ENCODE measurements at regions not wholly inside any gene's neighbourhood (a gene's known extent, or its start where the extent isn't known, plus 50 kb on each side); places are given as distances from the start of the nearest gene placed in this dataset.

DNA sequence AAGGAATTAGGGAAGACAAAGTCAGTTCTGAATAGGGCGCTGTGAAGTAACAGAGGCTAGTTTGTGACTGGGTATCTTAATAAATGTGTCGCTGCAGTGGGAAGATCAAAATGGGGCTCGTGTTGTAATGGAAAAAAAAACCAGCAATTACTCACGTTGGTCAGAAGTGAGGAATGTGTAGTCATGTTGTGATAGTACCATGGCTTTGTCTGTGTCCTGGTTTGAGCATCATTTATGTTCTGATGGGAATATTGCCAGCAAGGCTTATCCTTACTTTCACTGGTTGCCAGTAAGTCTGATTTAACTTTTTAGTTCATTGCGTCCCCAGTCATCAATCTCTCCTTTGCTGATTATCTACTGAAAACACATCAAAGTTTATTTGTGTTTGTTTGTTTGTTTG is 467.6 kb downstream of the NYAP2 start:
- TF ChIP-seq POLR2A (IDR thresholded peaks at IDR 0.05) = no peak
- TF ChIP-seq, protein P1, sequence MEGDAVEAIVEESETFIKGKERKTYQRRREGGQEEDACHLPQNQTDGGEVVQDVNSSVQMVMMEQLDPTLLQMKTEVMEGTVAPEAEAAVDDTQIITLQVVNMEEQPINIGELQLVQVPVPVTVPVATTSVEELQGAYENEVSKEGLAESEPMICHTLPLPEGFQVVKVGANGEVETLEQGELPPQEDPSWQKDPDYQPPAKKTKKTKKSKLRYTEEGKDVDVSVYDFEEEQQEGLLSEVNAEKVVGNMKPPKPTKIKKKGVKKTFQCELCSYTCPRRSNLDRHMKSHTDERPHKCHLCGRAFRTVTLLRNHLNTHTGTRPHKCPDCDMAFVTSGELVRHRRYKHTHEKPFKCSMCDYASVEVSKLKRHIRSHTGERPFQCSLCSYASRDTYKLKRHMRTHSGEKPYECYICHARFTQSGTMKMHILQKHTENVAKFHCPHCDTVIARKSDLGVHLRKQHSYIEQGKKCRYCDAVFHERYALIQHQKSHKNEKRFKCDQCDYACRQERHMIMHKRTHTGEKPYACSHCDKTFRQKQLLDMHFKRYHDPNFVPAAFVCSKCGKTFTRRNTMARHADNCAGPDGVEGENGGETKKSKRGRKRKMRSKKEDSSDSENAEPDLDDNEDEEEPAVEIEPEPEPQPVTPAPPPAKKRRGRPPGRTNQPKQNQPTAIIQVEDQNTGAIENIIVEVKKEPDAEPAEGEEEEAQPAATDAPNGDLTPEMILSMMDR (IDR thresholded peaks at IDR 0.05) = no peak
